Esophagus muscularis mucosa (tissue), 4 donors: ENCODE measurements at regions not wholly inside any gene's neighbourhood (a gene's known extent, or its start where the extent isn't known, plus 50 kb on each side); places are given as distances from the start of the nearest gene placed in this dataset.
A peak's percentile ranks its signal among the peaks of the same experiment; 100 is the strongest.

ENCODE experiments used
- DNase-seq: peaks from one replicate; pipeline ENCODE4 v3.0.0-alpha.2; 2017; ENCODE audit errors: extremely low spot score
- H3K27ac ChIP-seq, 4 donors: fragments of 200-600 bp; sonication (generic); replicated peaks in 1 of 4; 1 replicate in 3 of 4; 2 replicates in 1 of 4; pipeline ENCODE4 v1.5.1; 2016 to 2019; ENCODE audit warnings: mild to moderate bottlenecking in 1 of 4
- H3K27me3 ChIP-seq, 4 donors: fragments of 200-600 bp; sonication (generic); one replicate each; pipeline versions ENCODE4 v1.5.1 to v1.6.0; 2016 to 2019
- H3K36me3 ChIP-seq, 4 donors: fragments of 200-600 bp; sonication (generic); one replicate each; pipeline ENCODE4 v1.5.1; 2016 to 2019
- H3K4me1 ChIP-seq, 4 donors: fragments of 200-600 bp; sonication (generic); one replicate each; pipeline ENCODE4 v1.5.1; 2016 to 2019
- H3K4me3 ChIP-seq, 4 donors: fragments of 200-600 bp; sonication (generic); 1 replicate in 2 of 4; 2 replicates in 2 of 4; pipeline ENCODE4 v1.5.1; 2016 to 2019; ENCODE audit warnings: mild to moderate bottlenecking in 4 of 4, moderate library complexity in 1 of 4
- H3K9me3 ChIP-seq, 4 donors: fragments of 200-600 bp; sonication (generic); 1 replicate in 3 of 4; 2 replicates in 1 of 4; pipeline ENCODE4 v1.5.1; 2016 to 2019
- EP300 ChIP-seq: sonication (generic); formaldehyde crosslinking; IDR thresholded peaks from one replicate; pipeline ENCODE4 v1.6.1; 2017; ENCODE audit warnings: antibody characterized with exemption
- POLR2A ChIP-seq: fragments of 450-650 bp; IDR thresholded peaks from one replicate; pipeline ENCODE4 v1.6.1; 2017; ENCODE audit warnings: antibody characterized with exemption, moderate library complexity, mild to moderate bottlenecking, low read depth
- POLR2AphosphoS5 ChIP-seq, 2 donors: sonication (generic); formaldehyde crosslinking; IDR thresholded peaks; one replicate each; pipeline ENCODE4 v1.6.1; 2017; ENCODE audit warnings: antibody characterized with exemption in 2 of 2
- WGBS: methylation state at CpG from one replicate; pipeline ENCODE4 v1.1.5; 2018; 5-methylcytosine and 5-hydroxymethylcytosine counted together
- intact Hi-C: fragments of 100-400 bp; cut with DNase I; formaldehyde crosslinking; loops from one replicate; pipeline ENCODE4 v1.15.1; 2023
- TF ChIP-seq, protein P1 (sequence below), 3 experiments: fragments of 200-600 bp in 2 of 3; fragments of 450-650 bp in 1 of 3; sonication (generic) in 2 of 3; IDR thresholded peaks; one replicate each; pipeline ENCODE4 v1.5.1; 2017 to 2019; ENCODE audit warnings: antibody characterized with exemption in 3 of 3, mild to moderate bottlenecking in 2 of 3, moderate library complexity in 1 of 3

DNA sequence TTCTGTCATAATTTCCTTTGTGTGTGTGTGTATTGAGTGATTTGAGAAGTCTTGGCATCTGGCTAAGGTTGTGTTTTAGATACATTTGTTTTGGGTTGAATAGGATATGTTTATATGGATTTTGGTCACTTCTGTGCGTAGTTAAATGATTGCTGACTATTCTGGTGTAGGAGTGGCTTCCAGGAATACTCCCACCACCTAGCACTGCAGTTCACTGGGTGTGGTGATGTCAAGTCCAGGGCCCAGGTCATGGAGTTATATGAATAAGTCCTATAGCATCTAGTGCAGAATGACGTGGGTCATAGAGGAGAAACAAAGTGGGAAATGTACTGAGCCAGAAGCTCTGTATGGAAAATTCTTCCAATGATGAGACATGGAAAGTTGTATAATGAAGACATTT is 465.4 kb upstream of the CCL2 start:
- intact Hi-C loops = no loop called here
- WGBS = 64% methylated on average over 2 of the region's 2 CpGs

DNA sequence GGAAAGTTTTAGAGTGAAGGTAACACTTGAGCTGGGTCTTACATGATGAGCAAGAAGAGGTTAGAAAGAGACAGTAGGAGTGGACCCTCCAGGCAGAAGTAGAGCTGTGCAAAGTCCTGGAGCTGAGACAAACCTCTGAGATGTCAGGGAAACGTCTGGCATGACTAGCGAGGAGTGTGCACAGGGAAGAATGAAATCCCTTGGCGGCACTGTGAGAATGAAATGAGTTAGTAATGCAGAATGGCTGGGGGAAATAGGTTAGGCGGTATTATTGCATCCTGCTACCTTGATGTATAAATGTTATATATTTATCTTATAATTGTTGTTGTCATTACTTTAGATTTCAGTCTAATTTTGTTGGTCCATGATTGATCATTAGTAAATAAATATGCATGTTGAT is 457.9 kb upstream of the CCL2 start:
- Histone ChIP-seq H3K27me3 (peaks cover 0 to 14% (median 0%) of the 10 kb centered on the region in 4 donors), H3K27ac (no peak overlapping the region), H3K4me3 (no peak overlapping the region), H3K36me3 (no peaks in the 10 kb centered on the region), H3K4me1 (no peaks in the 10 kb centered on the region), H3K9me3 (no peaks in the 10 kb centered on the region)
- DNase-seq = no peak
- no peak for TF ChIP-seq POLR2AphosphoS5 (IDR thresholded peaks at IDR 0.05)
- TF ChIP-seq POLR2A = no peak
- TF ChIP-seq, protein P1, sequence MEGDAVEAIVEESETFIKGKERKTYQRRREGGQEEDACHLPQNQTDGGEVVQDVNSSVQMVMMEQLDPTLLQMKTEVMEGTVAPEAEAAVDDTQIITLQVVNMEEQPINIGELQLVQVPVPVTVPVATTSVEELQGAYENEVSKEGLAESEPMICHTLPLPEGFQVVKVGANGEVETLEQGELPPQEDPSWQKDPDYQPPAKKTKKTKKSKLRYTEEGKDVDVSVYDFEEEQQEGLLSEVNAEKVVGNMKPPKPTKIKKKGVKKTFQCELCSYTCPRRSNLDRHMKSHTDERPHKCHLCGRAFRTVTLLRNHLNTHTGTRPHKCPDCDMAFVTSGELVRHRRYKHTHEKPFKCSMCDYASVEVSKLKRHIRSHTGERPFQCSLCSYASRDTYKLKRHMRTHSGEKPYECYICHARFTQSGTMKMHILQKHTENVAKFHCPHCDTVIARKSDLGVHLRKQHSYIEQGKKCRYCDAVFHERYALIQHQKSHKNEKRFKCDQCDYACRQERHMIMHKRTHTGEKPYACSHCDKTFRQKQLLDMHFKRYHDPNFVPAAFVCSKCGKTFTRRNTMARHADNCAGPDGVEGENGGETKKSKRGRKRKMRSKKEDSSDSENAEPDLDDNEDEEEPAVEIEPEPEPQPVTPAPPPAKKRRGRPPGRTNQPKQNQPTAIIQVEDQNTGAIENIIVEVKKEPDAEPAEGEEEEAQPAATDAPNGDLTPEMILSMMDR (IDR thresholded peaks at IDR 0.05) = no peak
- no peak for TF ChIP-seq EP300
- 78% methylated on average over 4 of the region's 4 CpGs for WGBS
- intact Hi-C loops = no loop called here

More for the DNA sequence above, 465.4 kb upstream of the CCL2 start:
- Histone ChIP-seq H3K27ac (no peak overlapping the region), H3K9me3 (no peaks in the 10 kb centered on the region), H3K27me3 (peaks cover 0 to 24% (median 0%) of the 10 kb centered on the region in 4 donors), H3K36me3 (no peaks in the 10 kb centered on the region), H3K4me3 (no peak overlapping the region), H3K4me1 (no peaks in the 10 kb centered on the region)
- DNase-seq = no peak
- TF ChIP-seq EP300 (no peak), POLR2AphosphoS5 (IDR thresholded peaks at IDR 0.05) (no peak), POLR2A (no peak)
- TF ChIP-seq, protein P1 (IDR thresholded peaks at IDR 0.05) = no peak

DNA sequence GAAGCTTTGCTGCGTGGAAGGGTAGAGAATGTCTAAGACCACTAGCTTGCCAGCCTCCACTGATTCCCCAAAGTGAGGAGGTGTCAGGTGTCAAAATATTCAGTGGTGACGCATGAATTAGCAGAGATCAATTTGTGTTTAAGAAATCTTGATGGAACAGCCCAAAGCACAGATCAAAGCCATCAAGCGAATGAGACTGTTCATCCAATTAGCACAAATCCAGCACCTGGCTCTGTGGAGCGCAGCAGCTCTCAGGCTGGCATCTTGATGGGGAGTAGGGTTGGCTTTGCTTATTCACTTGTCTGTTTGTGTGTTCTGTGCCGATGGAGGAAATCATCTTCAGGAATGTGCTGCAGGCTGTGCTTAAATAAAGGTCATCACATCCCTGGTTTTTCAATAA is 456.8 kb upstream of the CCL2 start:
- WGBS = 73% methylated on average over 5 of the region's 5 CpGs
- TF ChIP-seq POLR2AphosphoS5 (IDR thresholded peaks at IDR 0.05) (no peak), POLR2A (no peak), EP300 (no peak)
- TF ChIP-seq, protein P1 (IDR thresholded peaks at IDR 0.05) = no peak
- Histone ChIP-seq H3K36me3 (no peaks in the 10 kb centered on the region), H3K27ac (no peak overlapping the region), H3K9me3 (no peaks in the 10 kb centered on the region), H3K4me1 (no peaks in the 10 kb centered on the region), H3K4me3 (no peak overlapping the region), H3K27me3 (peaks cover 0 to 12% (median 0%) of the 10 kb centered on the region in 4 donors)
- intact Hi-C loops = no loop called here
- DNase-seq = no peak

DNA sequence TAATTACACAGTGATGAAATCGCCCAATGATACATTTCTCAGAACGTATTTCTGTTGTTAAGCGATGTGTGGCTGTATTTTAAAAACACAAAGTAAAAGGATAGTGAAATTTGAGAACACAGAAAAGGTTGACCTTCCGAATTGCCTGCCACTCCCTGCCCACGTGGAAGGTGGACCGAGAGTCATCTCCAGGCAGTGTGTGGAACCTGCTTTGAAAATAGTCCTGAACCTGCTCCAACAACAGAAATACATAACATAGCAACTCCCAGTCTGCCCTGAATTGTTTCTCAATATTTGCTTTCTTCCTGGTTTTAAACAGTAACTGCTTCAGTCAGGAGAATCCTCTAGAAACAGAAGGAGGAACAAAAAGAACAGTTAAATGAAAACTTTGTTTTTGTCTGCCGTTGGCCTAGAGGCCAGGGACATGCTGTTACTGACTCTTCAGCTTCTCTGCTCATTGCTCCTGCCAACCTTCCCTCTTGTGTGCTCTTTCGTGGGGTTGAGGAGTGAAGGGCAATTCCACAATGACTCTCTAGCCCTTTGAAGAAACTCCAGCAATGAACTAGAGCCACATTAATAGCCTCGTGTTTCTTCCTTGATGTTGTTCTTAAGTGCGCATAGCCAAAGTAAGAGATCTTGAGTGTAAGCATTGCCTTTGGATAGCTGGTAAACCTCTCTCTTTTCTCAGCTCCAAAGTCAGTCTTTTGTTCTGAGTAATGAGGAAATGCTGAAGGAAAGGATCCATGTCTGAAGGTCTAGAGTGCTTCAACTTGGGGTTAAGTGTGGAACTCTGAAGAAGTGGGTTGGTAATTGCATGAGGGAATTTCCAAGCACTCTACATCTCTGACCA is 452.5 kb upstream of the CCL2 start:
- H3K4me1 ChIP-seq = no peaks in the 10 kb centered on the region
- 68% methylated on average over 10 of the region's 10 CpGs for WGBS
- no peaks in the 10 kb centered on the region for H3K9me3 ChIP-seq
- TF ChIP-seq, protein P1 (IDR thresholded peaks at IDR 0.05) = no peak
- TF ChIP-seq POLR2AphosphoS5 (IDR thresholded peaks at IDR 0.05) = no peak
- no peak for TF ChIP-seq EP300
- no peak for TF ChIP-seq POLR2A
- intact Hi-C loops = no loop called here
- H3K27ac ChIP-seq = peak overlapping the region in 1 of 4 donors; percentile 31
- no peak overlapping the region for H3K4me3 ChIP-seq
- peaks cover 0 to 9% (median 0%) of the 10 kb centered on the region in 4 donors for H3K27me3 ChIP-seq
- DNase-seq = no peak
- no peaks in the 10 kb centered on the region for H3K36me3 ChIP-seq
